ENCODE measurements at regions not wholly inside any gene's neighbourhood (a gene's known extent, or its start where the extent isn't known, plus 50 kb on each side); places are given as distances from the start of the nearest gene placed in this dataset.

GRCh38 chr6:21332660-21333059 lies 260.9 kb upstream of the SOX4 start:
- TF ChIP-seq CTCF (IDR thresholded peaks at IDR 0.05) (no peak), EZH2 (IDR thresholded peaks at IDR 0.05; ENCODE audit: borderline replicate concordance, insufficient read depth, low read depth, low read length, poor library complexity, severe bottlenecking) (no peak)

All from B cell (primary cell).